ENCODE measurements at regions not wholly inside any gene's neighbourhood (a gene's known extent, or its start where the extent isn't known, plus 50 kb on each side); places are given as distances from the start of the nearest gene placed in this dataset.
"Not testable (repeated sequence)": the region's sequence is repeated elsewhere in the genome, so short reads cannot be mapped to it uniquely, and the experiment has no call there.

DNA sequence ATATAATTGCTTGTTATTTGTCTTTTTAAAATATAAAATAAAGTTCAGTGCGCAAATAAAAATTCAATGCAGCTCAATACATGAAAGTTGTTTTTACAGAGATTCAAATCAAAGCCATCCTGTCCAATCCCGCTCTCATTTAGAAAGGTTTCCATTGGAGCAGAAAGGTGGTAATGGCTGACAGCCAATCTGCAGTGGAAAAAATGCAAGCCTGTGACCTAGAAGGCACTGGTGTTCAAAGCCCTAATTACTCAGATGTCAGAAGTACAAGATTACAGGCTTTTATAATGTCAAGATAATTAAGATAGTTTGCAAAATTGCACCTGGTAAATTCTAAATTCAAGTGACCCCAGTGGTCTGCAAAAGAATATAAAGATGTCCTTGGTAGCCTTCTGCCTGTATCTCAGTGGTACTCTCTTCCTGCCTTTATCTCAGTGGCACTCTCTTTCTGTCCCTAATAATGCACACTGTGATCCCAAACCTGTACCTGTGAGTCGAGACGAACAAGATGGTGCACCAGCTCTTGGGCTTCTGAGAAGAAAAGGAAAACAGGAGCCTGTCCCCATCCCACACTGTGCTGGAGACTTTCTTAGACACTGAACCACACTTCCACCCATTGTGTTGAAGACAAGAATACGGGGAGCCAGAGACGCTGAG lies 212.6 kb upstream of the FRG1 start:
- DNase-seq; H3K9me3 ChIP-seq; H3K4me3 ChIP-seq; H3K27me3 ChIP-seq; H3K4me1 ChIP-seq; H3K27ac ChIP-seq; ATAC-seq; intact Hi-C loops (cut with DNase I); H3K36me3 ChIP-seq: not testable (repeated sequence)

DNA sequence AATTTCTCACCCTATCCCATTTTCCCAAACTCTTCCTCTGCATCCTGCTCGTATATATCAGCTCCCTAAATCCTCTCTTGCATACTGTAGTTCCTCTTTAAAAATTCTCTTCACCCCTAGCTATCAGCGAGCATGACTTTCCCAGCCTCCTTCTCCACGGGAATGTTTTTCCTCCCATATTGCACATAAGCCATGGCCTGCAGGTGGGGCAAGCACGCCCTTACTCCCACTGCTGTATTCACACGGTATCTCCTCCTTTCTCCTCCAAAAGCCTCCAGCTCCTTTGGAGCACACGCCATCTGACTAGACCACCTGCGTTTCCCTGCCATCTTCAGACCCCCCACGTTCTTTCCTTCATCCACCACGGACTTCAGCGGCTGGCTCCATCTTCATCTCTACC lies 208.7 kb upstream of the FRG1 start:
- H3K9me3 ChIP-seq; H3K36me3 ChIP-seq; ATAC-seq; H3K4me3 ChIP-seq; DNase-seq; H3K4me1 ChIP-seq; H3K27me3 ChIP-seq; intact Hi-C loops (cut with DNase I); H3K27ac ChIP-seq: not testable (repeated sequence)

GRCh38 chr4:189733507-189733906 lies 207.2 kb upstream of the FRG1 start:
- H3K4me1 ChIP-seq; H3K4me3 ChIP-seq; H3K27me3 ChIP-seq; intact Hi-C loops (cut with DNase I); H3K36me3 ChIP-seq; ATAC-seq; H3K9me3 ChIP-seq; DNase-seq; H3K27ac ChIP-seq: not testable (repeated sequence)

- intact Hi-C loops (cut with DNase I); H3K4me3 ChIP-seq: not testable (repeated sequence)
These were observed 205.9 kb upstream of the FRG1 start for GRCh38 chr4:189734648-189735267.

DNA sequence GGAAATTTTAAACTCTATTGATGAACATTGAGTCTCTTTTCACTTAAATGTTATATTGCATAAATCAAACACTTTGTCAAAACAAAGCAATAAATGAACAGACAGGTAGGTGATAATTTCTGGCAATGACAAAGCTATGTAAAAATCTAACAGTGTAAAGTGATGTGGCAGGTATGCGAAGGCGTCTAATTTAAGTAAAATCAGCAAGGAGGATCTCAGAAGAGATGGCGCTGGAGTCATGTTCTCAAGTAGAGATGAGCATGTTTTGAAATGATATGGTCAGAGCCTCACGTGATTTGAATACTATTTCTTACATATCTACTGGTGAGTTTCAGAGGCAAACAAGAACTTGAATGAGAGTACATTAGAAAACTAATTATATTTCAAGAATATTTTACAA lies 204.0 kb upstream of the FRG1 start:
- H3K27me3 ChIP-seq; H3K4me1 ChIP-seq; intact Hi-C loops (cut with DNase I); H3K36me3 ChIP-seq; H3K27ac ChIP-seq; ATAC-seq; DNase-seq; H3K9me3 ChIP-seq; H3K4me3 ChIP-seq: not testable (repeated sequence)

More at GRCh38 chr4:189734648-189735267, 205.9 kb upstream of the FRG1 start:
- not testable (repeated sequence) for H3K4me1 ChIP-seq, ATAC-seq, H3K27me3 ChIP-seq, H3K36me3 ChIP-seq, H3K9me3 ChIP-seq, DNase-seq, H3K27ac ChIP-seq

GRCh38 chr4:189740118-189740517 lies 200.6 kb upstream of the FRG1 start:
- H3K4me1 ChIP-seq; H3K4me3 ChIP-seq; H3K27me3 ChIP-seq; DNase-seq; intact Hi-C loops (cut with DNase I); H3K27ac ChIP-seq; H3K9me3 ChIP-seq; ATAC-seq; H3K36me3 ChIP-seq: not testable (repeated sequence)

GRCh38 chr4:189740873-189741272 lies 199.8 kb upstream of the FRG1 start:
- no peak for DNase-seq
- Histone ChIP-seq H3K9me3 (no peaks in the 10 kb centered on the region), H3K4me1 (no peaks in the 10 kb centered on the region), H3K27me3 (no peaks in the 10 kb centered on the region), H3K36me3 (no peaks in the 10 kb centered on the region), H3K4me3 (no peak overlapping the region), H3K27ac (no peak overlapping the region)
- ATAC-seq, result no peak
- intact Hi-C loops (cut with DNase I), result no loop called here
- TF ChIP-seq, protein P1, sequence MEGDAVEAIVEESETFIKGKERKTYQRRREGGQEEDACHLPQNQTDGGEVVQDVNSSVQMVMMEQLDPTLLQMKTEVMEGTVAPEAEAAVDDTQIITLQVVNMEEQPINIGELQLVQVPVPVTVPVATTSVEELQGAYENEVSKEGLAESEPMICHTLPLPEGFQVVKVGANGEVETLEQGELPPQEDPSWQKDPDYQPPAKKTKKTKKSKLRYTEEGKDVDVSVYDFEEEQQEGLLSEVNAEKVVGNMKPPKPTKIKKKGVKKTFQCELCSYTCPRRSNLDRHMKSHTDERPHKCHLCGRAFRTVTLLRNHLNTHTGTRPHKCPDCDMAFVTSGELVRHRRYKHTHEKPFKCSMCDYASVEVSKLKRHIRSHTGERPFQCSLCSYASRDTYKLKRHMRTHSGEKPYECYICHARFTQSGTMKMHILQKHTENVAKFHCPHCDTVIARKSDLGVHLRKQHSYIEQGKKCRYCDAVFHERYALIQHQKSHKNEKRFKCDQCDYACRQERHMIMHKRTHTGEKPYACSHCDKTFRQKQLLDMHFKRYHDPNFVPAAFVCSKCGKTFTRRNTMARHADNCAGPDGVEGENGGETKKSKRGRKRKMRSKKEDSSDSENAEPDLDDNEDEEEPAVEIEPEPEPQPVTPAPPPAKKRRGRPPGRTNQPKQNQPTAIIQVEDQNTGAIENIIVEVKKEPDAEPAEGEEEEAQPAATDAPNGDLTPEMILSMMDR (IDR thresholded peaks at IDR 0.05), result no peak

GRCh38 chr4:189753092-189753491 lies 187.6 kb upstream of the FRG1 start:
- H3K4me1 ChIP-seq; DNase-seq; H3K9me3 ChIP-seq; H3K36me3 ChIP-seq; H3K4me3 ChIP-seq; H3K27me3 ChIP-seq; H3K27ac ChIP-seq; intact Hi-C loops (cut with DNase I); ATAC-seq: not testable (repeated sequence)

DNA sequence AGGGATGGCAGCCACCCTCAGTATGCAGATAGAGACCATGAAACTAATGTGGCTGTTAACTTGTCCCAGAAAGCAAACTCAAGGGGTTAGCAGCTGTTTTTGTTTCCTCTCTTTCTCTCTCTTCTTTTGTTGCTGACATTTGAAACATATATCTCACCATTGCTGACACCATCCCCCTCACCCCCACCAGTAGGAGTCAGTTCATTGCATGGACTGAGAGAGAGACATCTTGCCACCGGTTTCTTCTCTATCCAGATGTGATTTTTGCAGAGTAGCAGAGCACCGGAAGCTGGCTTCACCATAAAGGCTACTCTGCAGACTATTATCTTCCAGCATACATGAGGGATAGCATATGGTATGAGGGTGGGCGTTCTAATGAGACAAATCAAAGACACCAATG lies 177.1 kb upstream of the FRG1 start:
- H3K9me3 ChIP-seq, result no peaks in the 10 kb centered on the region
- ATAC-seq (no peak), DNase-seq (no peak)
- H3K4me1 ChIP-seq, result no peaks in the 10 kb centered on the region
- no peaks in the 10 kb centered on the region for H3K36me3 ChIP-seq
- intact Hi-C loops (cut with DNase I), result no loop called here
- no peak overlapping the region for H3K4me3 ChIP-seq
- H3K27me3 ChIP-seq, result no peaks in the 10 kb centered on the region
- H3K27ac ChIP-seq, result no peak overlapping the region
- TF ChIP-seq, protein P1 (IDR thresholded peaks at IDR 0.05), result no peak
